Smooth muscle cell (in vitro differentiated cells): ENCODE measurements at regions not wholly inside any gene's neighbourhood (a gene's known extent, or its start where the extent isn't known, plus 50 kb on each side); places are given as distances from the start of the nearest gene placed in this dataset.

Experiments used
- DNase-seq: peaks from one replicate; lab custom pipeline; 2025; ENCODE audit not compliant: unreplicated experiment; lab: John Stamatoyannopoulos, UW
- H2AFZ ChIP-seq: fragments of 200-600 bp; sonication (generic); 2 replicates; pipeline ENCODE4 v1.6.0; 2016; ENCODE audit warnings: antibody characterized with exemption, low read depth, mild to moderate bottlenecking
- H3F3A ChIP-seq: fragments of 200-600 bp; sonication (generic); 2 replicates; pipeline ENCODE4 v1.6.0; 2017; ENCODE audit warnings: antibody characterized with exemption, low read depth
- H3K27ac ChIP-seq: fragments of 200-600 bp; sonication (generic); 2 replicates; pipeline ENCODE4 v1.5.1; 2016; ENCODE audit warnings: low read depth, mild to moderate bottlenecking
- H3K27me3 ChIP-seq: fragments of 200-600 bp; sonication (generic); 2 replicates; pipeline ENCODE4 v1.6.1; 2016; ENCODE audit warnings: low read depth, mild to moderate bottlenecking
- H3K36me3 ChIP-seq: fragments of 200-600 bp; sonication (generic); 2 replicates; pipeline ENCODE4 v1.5.1; 2016; ENCODE audit warnings: low read depth
- H3K4me1 ChIP-seq: fragments of 200-600 bp; sonication (generic); 2 replicates; pipeline ENCODE4 v1.5.1; 2016; ENCODE audit warnings: low read depth
- H3K4me2 ChIP-seq: fragments of 200-600 bp; sonication (generic); 2 replicates; pipeline ENCODE4 v1.6.0; 2016; ENCODE audit warnings: mild to moderate bottlenecking
- H3K4me3 ChIP-seq: fragments of 200-600 bp; sonication (generic); 2 replicates; pipeline ENCODE4 v1.5.1; 2016; ENCODE audit warnings: mild to moderate bottlenecking
- H3K79me2 ChIP-seq: fragments of 200-600 bp; sonication (generic); 2 replicates; pipeline ENCODE4 v1.6.0; 2016; ENCODE audit warnings: low read depth, mild to moderate bottlenecking
- H3K9ac ChIP-seq: fragments of 200-600 bp; sonication (generic); 2 replicates; pipeline ENCODE4 v1.6.0; 2016; ENCODE audit warnings: low read depth
- H3K9me3 ChIP-seq: fragments of 200-600 bp; sonication (generic); replicated peaks from 2 replicates; pipeline ENCODE4 v1.5.1; 2016; ENCODE audit warnings: low read depth
- H4K20me1 ChIP-seq: fragments of 200-600 bp; sonication (generic); 2 replicates; pipeline ENCODE4 v1.6.0; 2016; ENCODE audit warnings: low read depth
- WGBS: methylation state at CpG from one replicate; pipeline ENCODE4 v1.1.7; 2016; ENCODE audit warnings: low lambda C conversion rate; 5-methylcytosine and 5-hydroxymethylcytosine counted together
- TF ChIP-seq, protein P1 (sequence below): fragments of 200-600 bp; sonication (generic); IDR thresholded peaks from 2 replicates; pipeline ENCODE4 v1.5.1; 2017; ENCODE audit warnings: borderline replicate concordance, mild to moderate bottlenecking, antibody characterized with exemption; ENCODE audit not compliant: insufficient read depth, poor library complexity, severe bottlenecking

- Histone ChIP-seq H3K27ac (no peak overlapping the region), H3K4me2 (no peak overlapping the region), H3K4me1 (no peaks in the 10 kb centered on the region), H3K9me3 (no peaks in the 10 kb centered on the region), H3K36me3 (no peaks in the 10 kb centered on the region), H3K9ac (no peak overlapping the region), H3K79me2 (no peaks in the 10 kb centered on the region), H3F3A (no peaks in the 10 kb centered on the region), H3K27me3 (no peaks in the 10 kb centered on the region), H3K4me3 (no peak overlapping the region), H2AFZ (no peak overlapping the region), H4K20me1 (no peaks in the 10 kb centered on the region)
- 95% methylated on average over 4 of the region's 4 CpGs for WGBS
- DNase-seq = no peak
- TF ChIP-seq, protein P1, sequence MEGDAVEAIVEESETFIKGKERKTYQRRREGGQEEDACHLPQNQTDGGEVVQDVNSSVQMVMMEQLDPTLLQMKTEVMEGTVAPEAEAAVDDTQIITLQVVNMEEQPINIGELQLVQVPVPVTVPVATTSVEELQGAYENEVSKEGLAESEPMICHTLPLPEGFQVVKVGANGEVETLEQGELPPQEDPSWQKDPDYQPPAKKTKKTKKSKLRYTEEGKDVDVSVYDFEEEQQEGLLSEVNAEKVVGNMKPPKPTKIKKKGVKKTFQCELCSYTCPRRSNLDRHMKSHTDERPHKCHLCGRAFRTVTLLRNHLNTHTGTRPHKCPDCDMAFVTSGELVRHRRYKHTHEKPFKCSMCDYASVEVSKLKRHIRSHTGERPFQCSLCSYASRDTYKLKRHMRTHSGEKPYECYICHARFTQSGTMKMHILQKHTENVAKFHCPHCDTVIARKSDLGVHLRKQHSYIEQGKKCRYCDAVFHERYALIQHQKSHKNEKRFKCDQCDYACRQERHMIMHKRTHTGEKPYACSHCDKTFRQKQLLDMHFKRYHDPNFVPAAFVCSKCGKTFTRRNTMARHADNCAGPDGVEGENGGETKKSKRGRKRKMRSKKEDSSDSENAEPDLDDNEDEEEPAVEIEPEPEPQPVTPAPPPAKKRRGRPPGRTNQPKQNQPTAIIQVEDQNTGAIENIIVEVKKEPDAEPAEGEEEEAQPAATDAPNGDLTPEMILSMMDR = no peak
Observed at GRCh38 chr2:149724091-149724490, 136.5 kb upstream of the MMADHC start.

DNA sequence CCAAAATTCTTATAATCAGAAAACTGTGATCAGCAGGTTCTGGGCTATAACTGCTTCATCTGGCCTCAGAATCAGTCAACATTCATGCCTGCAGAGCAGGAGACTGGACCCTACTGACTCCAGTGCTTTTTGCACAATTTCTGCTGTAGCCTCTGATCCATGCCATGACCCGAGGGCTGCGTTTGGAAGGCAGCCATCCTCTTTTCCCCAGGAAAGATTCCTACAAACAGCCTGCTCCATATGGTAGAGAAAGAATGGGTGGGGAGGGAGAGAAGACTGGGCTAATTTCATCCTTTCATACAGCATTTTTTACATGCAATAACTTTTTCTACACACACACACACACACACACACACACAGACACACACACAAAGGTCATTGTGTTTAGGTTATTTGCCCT is 133.0 kb upstream of the MMADHC start:
- TF ChIP-seq, protein P1 = no peak
- Histone ChIP-seq H3K9me3 (no peaks in the 10 kb centered on the region), H3K36me3 (no peaks in the 10 kb centered on the region)

DNA sequence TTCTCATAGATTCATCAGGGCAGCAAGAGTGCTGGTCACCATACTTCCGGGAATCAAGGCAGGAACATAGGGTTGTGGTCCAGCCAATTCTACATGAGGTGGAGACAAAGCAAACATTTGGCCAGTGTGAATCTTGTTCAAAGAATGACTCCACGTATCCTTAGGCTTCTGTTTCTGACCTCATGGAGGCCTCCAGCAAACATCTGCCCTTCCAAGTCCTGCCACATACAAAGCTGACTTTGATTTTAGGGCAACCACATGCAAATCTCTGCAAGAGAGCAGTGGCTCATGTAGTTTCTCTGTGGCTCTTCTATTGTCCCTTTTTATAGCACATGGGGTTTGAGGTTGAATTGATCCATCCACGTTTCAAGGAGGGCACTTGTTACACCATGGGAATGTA is 132.1 kb upstream of the MMADHC start:
- no peaks in the 10 kb centered on the region for H3K36me3 ChIP-seq
- TF ChIP-seq, protein P1 = no peak
- H3K9me3 ChIP-seq = no peaks in the 10 kb centered on the region
- no peaks in the 10 kb centered on the region for H3K27me3 ChIP-seq
- H3K27ac ChIP-seq = no peak overlapping the region
- H2AFZ ChIP-seq = no peak overlapping the region
- H3K4me2 ChIP-seq = no peak overlapping the region
- no peak overlapping the region for H3K4me3 ChIP-seq
- no peaks in the 10 kb centered on the region for H4K20me1 ChIP-seq
- H3F3A ChIP-seq = no peaks in the 10 kb centered on the region
- WGBS = 90% methylated on average over 3 of the region's 3 CpGs
- H3K79me2 ChIP-seq = no peaks in the 10 kb centered on the region
- H3K4me1 ChIP-seq = no peaks in the 10 kb centered on the region
- DNase-seq = no peak
- no peak overlapping the region for H3K9ac ChIP-seq

More for the DNA sequence above, 133.0 kb upstream of the MMADHC start:
- Histone ChIP-seq H3K9ac (no peak overlapping the region), H3K79me2 (no peaks in the 10 kb centered on the region), H4K20me1 (no peaks in the 10 kb centered on the region), H3K27me3 (no peaks in the 10 kb centered on the region), H3F3A (no peaks in the 10 kb centered on the region), H3K4me1 (no peaks in the 10 kb centered on the region), H3K4me3 (no peak overlapping the region), H3K27ac (no peak overlapping the region), H3K4me2 (no peak overlapping the region), H2AFZ (no peak overlapping the region)
- 79% methylated on average over 2 of the region's 2 CpGs for WGBS
- no peak for DNase-seq

GRCh38 chr2:149716687-149717086 is 129.1 kb upstream of the MMADHC start:
- Histone ChIP-seq H3K36me3 (no peaks in the 10 kb centered on the region), H3K4me3 (no peak overlapping the region), H3K9ac (no peak overlapping the region), H3K79me2 (no peaks in the 10 kb centered on the region), H3K9me3 (no peaks in the 10 kb centered on the region), H3K4me1 (no peaks in the 10 kb centered on the region), H3F3A (no peaks in the 10 kb centered on the region), H3K27ac (no peak overlapping the region), H3K4me2 (no peak overlapping the region), H4K20me1 (no peaks in the 10 kb centered on the region), H2AFZ (no peak overlapping the region), H3K27me3 (no peaks in the 10 kb centered on the region)
- WGBS = 67% methylated on average over 6 of the region's 6 CpGs
- TF ChIP-seq, protein P1 = no peak
- DNase-seq = no peak
